ENCODE measurements at regions not wholly inside any gene's neighbourhood (a gene's known extent, or its start where the extent isn't known, plus 50 kb on each side); places are given as distances from the start of the nearest gene placed in this dataset.
"Not testable (repeated sequence)": the region's sequence is repeated elsewhere in the genome, so short reads cannot be mapped to it uniquely, and the experiment has no call there.

DNA sequence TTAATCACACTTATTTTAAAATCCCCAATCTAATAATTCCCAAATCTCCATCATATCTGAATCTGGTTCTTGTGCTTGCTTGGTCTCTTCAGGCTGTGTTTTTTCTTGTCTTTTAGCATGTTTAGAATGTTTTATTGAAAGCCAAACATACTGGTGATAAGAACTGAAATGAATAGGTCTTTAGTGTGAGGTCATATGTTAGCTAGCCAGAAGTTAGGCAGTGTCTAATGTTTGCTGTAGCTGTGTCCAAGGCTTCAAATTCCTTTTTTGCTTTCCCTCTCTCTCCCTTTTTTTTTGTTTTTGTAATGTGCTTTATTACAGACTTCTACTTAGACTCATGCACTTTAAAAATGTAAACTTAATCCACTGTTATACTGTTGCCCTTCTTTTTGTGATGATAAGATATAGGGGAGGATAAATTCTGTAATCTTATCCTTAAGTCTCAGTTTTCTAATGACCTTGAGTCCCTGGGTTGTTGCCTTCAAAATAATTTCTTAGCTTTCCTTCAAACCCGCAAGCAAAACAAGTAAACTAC is 725.1 kb downstream of the BRINP3 start:
- DNase-seq (no peak), ATAC-seq (no peak)
- H3K36me3 Mint-ChIP-seq (ENCODE audit: low read depth): peaks cover 2% of the 10 kb centered on the region
- no peak overlapping the region for H3K4me3 Mint-ChIP-seq
- H3K9me3 ChIP-seq (ENCODE audit: control insufficient read depth, low read length, poor library complexity, severe bottlenecking): no peaks in the 10 kb centered on the region
- H3K27me3 Mint-ChIP-seq: no peaks in the 10 kb centered on the region
- no peaks in the 10 kb centered on the region for H3K4me1 Mint-ChIP-seq
- no peak overlapping the region for H3K27ac Mint-ChIP-seq

DNA sequence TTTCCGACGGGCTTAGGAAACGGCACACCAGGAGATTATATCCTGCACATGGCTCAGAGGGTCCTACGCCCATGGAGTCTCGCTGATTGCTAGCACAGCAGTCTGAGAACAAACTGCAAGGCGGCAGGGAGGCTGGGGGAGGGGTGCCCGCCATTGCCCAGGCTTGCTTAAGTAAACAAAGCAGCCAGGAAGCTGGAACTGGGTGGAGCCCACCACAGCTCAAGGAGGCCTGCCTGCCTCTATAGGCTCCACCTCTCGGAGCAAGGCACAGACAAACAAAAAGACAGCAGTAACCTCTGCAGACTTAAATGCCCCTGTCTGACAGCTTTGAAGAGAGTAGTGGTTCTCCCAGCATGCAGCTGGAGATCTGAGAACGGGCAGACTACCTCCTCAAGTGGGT is 722.6 kb downstream of the BRINP3 start:
- H3K9me3 ChIP-seq (ENCODE audit: control insufficient read depth, low read length, poor library complexity, severe bottlenecking); H3K4me3 Mint-ChIP-seq; H3K36me3 Mint-ChIP-seq (ENCODE audit: low read depth); ATAC-seq; H3K27ac Mint-ChIP-seq; H3K4me1 Mint-ChIP-seq; H3K27me3 Mint-ChIP-seq; DNase-seq: not testable (repeated sequence)

DNA sequence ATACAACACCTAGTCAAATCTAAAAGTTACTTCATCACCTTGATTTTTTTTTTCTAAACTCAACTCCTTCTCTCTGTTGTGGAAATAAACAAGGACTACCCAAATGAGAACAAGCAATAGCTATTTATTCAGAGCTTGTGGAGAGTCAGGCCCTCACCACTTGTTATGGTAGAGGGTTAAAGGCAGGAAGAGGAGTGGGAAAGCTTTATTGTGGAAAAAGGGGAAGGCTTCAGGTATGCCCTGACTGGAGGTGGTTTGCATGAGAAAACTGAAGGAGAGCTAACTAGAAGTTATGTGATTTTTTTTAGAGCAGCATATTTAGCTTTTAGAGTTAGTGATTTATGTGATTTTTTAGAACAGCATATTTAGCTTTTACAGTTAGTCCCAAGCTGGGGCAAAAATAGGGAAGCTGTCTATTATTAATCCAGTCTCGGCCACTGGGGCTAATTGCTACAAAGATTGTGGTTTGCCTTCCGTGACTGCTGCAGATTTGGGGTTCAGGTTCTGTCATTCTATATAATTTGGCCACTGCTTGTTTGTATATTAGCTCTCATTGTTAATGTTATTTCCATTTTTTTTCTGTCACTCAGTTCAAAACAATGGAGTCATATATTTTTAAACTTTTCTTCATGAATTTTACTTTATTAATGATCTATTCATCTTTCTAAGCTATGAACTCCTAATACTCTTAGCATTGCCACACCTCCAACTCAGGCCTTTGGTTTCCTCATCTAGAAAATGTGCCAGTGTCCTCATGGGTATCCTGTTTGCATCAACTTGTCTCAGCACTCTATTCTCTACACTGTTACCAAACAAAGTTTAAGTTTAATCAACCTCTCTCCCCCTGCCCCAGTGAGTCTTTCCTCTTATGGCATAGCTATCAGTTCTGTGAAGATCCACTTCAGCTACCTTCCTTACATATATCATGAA is 713.0 kb downstream of the BRINP3 start:
- DNase-seq: no peak

DNA sequence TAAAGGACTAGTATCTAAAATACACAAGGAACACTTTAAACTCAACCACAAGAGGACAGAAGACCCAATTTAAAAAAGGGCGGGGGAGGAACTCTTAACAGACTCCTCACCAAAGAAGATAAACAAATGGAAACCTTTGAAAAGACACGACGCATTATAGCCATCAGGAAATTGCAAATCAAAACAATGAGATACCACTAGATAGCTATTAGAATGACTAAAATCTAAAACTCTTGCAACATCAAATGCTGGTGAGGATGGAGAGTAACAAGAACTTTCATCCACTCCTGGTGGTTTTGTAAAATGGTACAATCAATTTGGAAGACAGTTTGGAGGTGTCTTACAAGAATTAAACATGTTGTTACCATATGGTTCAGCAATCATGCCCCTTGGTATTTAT is 708.2 kb downstream of the BRINP3 start:
- no peaks in the 10 kb centered on the region for H3K4me1 Mint-ChIP-seq
- H3K4me3 Mint-ChIP-seq: no peak overlapping the region
- no peaks in the 10 kb centered on the region for H3K9me3 ChIP-seq (ENCODE audit: control insufficient read depth, low read length, poor library complexity, severe bottlenecking)
- no peak for ATAC-seq
- no peak overlapping the region for H3K27ac Mint-ChIP-seq
- H3K27me3 Mint-ChIP-seq: no peaks in the 10 kb centered on the region
- no peak for DNase-seq
- H3K36me3 Mint-ChIP-seq (ENCODE audit: low read depth): no peaks in the 10 kb centered on the region

More for the DNA sequence above, 713.0 kb downstream of the BRINP3 start:
- no peak for ATAC-seq
- no peak overlapping the region for H3K4me3 Mint-ChIP-seq
- no peaks in the 10 kb centered on the region for H3K27me3 Mint-ChIP-seq
- H3K9me3 ChIP-seq (ENCODE audit: control insufficient read depth, low read length, poor library complexity, severe bottlenecking): no peaks in the 10 kb centered on the region
- no peak overlapping the region for H3K27ac Mint-ChIP-seq
- H3K36me3 Mint-ChIP-seq (ENCODE audit: low read depth): no peaks in the 10 kb centered on the region
- no peaks in the 10 kb centered on the region for H3K4me1 Mint-ChIP-seq

DNA sequence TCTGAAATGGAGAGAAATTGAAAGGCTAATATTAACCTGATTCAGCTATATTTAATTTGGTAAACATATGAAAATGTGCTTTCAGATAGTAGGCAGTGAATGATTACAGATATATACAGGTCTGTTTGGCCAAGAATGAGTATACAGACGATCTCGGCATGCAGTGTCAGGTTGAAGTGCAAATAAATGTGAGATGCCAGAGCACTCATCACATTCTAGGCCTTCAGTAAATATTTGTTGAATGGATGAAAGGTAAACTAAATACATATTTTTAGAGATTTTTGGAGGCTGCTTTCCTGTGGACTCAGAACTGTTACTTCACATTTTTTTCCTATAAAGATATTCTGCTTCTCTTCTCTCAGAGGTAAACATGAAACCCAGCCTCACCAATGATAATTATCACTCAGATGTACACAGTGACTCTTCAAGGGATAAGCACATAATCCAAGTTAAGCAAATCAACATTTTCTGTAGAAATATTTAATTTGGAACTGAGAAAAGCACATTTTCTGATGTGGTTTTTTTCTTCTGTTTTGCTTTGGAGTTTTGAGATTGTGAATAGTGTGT is 702.9 kb downstream of the BRINP3 start:
- no peak overlapping the region for H3K4me3 Mint-ChIP-seq
- H3K27ac Mint-ChIP-seq: no peak overlapping the region
- H3K36me3 Mint-ChIP-seq (ENCODE audit: low read depth): no peaks in the 10 kb centered on the region

DNA sequence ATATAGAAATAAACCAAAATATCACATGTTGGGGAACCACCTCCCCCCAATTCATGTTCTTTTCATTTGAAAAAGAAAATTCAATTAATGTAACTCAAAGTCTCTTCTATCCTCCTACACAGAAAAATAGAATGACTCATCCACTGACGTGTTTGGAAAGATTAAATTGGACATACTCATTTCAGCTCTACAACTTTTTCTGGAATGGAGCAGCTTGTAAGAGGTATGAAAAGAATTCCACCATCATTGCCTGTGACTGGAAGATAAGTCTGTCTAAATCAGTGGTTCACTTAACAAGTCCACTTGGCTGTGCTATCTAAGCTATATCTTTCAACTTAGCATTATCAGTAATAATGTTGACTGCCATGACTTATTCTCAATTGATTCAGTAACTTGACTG is 702.3 kb downstream of the BRINP3 start:
- H3K9me3 ChIP-seq (ENCODE audit: control insufficient read depth, low read length, poor library complexity, severe bottlenecking): no peaks in the 10 kb centered on the region
- DNase-seq: no peak
- Mint-ChIP-seq H3K27ac (no peak overlapping the region), H3K4me1 (no peaks in the 10 kb centered on the region), H3K36me3 (ENCODE audit: low read depth) (no peaks in the 10 kb centered on the region), H3K27me3 (no peaks in the 10 kb centered on the region), H3K4me3 (no peak overlapping the region)
- no peak for ATAC-seq

More for the DNA sequence above, 702.9 kb downstream of the BRINP3 start:
- Mint-ChIP-seq H3K27me3 (no peaks in the 10 kb centered on the region), H3K4me1 (no peaks in the 10 kb centered on the region)
- DNase-seq (no peak), ATAC-seq (no peak)
- no peaks in the 10 kb centered on the region for H3K9me3 ChIP-seq (ENCODE audit: control insufficient read depth, low read length, poor library complexity, severe bottlenecking)

DNA sequence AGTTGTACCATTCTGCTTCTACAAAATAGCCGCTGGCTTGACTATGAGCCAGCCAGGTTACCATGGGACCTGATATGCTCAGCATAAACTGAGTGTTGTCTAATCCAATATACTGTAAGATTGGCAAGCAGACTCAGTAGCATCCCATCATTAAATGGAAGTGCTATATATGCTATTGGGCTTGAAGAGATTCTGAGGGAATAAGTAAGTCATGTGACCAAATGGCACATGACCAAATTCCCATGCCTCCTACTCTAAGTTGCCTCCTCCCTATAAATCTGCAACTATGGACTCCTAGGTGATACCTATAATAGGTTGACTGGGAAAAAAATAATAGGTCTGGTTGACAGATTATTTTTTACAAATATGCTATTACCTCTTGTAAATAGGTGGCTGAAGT is 698.6 kb downstream of the BRINP3 start:
- no peaks in the 10 kb centered on the region for H3K9me3 ChIP-seq (ENCODE audit: control insufficient read depth, low read length, poor library complexity, severe bottlenecking)
- Mint-ChIP-seq H3K4me3 (no peak overlapping the region), H3K4me1 (no peaks in the 10 kb centered on the region), H3K27ac (no peak overlapping the region), H3K36me3 (ENCODE audit: low read depth) (no peaks in the 10 kb centered on the region), H3K27me3 (no peaks in the 10 kb centered on the region)
- ATAC-seq (no peak), DNase-seq (no peak)

DNA sequence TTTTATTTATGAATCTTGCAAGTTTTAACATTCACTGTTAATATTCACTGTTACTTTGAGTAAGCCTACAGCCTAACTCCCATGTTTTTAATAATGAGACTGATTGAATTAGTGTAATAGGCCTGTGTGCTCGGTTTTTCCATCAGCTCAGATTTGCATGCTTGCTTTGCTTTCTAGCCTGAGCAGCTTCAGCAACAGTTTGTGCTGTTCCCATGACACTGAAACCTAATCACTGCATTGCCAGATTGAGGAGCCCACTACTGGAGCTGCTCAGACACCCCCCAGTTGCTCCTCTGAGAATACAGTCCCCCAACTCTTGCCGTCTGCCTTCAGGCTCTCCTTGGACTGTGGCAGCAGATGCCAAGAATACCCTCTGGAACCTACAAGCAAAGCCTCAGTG is 695.4 kb downstream of the BRINP3 start:
- H3K4me1 Mint-ChIP-seq: no peaks in the 10 kb centered on the region
- H3K4me3 Mint-ChIP-seq: no peak overlapping the region
- H3K27me3 Mint-ChIP-seq: no peaks in the 10 kb centered on the region
- no peak for DNase-seq
- H3K9me3 ChIP-seq (ENCODE audit: control insufficient read depth, low read length, poor library complexity, severe bottlenecking): no peaks in the 10 kb centered on the region
- H3K36me3 Mint-ChIP-seq (ENCODE audit: low read depth): no peaks in the 10 kb centered on the region
- ATAC-seq: no peak
- H3K27ac Mint-ChIP-seq: no peak overlapping the region

DNA sequence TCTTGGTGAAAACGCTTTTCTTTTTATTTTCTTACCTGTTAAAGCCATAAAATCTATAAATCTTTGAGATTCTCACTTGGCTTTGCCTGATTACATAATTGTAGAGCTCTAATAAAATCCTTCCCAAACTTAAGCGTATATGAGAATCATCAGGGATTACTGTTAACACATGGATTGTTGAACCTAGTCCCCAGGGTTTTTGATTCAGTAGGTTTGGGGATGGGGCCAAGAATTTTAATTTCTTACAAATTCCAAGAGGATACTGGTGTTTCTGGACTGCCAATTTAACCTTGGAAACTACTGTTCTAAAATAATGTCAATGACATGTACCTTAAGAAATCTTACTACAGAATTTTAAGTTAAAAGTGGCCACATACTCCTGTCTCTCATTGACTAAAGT is 694.2 kb downstream of the BRINP3 start:
- H3K27ac Mint-ChIP-seq: no peak overlapping the region
- H3K4me1 Mint-ChIP-seq: no peaks in the 10 kb centered on the region
- no peak for DNase-seq
- ATAC-seq: no peak
- no peaks in the 10 kb centered on the region for H3K36me3 Mint-ChIP-seq (ENCODE audit: low read depth)
- no peaks in the 10 kb centered on the region for H3K9me3 ChIP-seq (ENCODE audit: control insufficient read depth, low read length, poor library complexity, severe bottlenecking)
- no peaks in the 10 kb centered on the region for H3K27me3 Mint-ChIP-seq
- no peak overlapping the region for H3K4me3 Mint-ChIP-seq

DNA sequence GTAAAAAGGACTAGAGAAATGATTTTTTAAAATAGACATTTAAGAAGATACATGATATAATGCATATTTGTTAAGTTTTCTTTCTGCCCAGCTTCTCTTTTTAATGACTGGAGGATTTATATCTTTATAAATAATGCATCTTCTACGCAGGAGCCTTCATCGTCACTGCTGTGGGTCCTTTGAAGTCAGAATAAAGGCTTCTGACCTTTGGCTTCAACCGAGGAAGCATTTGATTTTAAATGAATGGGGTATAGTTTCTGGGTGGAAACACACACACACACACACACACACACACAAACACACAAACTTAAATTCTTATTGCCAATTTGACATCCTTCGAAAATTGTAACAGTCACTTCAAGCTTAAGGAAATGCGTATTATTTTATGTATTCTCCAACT is 690.9 kb downstream of the BRINP3 start:
- no peaks in the 10 kb centered on the region for H3K36me3 Mint-ChIP-seq (ENCODE audit: low read depth)
- no peaks in the 10 kb centered on the region for H3K27me3 Mint-ChIP-seq
- no peaks in the 10 kb centered on the region for H3K4me1 Mint-ChIP-seq
- ATAC-seq: no peak
- H3K9me3 ChIP-seq (ENCODE audit: control insufficient read depth, low read length, poor library complexity, severe bottlenecking): no peaks in the 10 kb centered on the region
- no peak for DNase-seq
- no peak overlapping the region for H3K4me3 Mint-ChIP-seq
- H3K27ac Mint-ChIP-seq: no peak overlapping the region

DNA sequence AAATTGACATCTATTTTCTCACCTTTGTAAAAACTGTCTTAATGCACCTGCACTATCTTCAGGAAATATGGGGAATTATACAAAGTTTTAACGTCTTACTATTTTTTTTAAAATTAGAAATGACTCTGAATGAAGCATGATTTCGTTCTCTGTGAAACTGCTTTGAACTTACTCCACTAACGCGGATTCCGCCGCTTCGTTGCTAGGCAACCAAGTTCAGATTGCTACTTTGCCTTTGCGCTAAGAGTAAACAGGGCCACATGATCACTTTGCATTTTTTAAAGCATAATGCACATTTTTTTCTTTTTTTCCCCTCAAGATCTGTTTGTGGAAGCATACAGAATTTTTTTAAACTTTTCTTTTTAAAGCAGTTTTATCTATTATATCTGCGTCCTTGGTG is 690.5 kb downstream of the BRINP3 start:
- no peak for DNase-seq
- no peak for ATAC-seq

DNA sequence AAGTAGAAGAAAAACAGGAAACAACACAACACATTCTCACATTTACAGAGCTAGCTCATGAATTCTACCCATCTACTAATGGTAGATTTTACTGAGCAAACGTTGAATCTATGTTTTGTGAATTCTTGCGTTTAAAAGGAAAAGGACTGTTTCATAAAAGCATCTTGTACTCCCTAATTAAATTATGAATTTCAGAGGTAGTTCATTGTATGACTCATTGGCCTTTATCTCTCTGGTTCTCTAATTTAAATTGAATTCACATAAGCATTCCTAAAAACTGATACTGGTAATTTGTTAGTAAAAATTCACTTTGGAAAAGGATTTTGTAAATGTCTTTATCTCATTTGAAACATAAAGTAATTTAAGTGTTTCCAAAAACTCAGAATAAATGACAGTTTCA is 687.3 kb downstream of the BRINP3 start:
- no peaks in the 10 kb centered on the region for H3K36me3 Mint-ChIP-seq (ENCODE audit: low read depth)
- ATAC-seq (no peak), DNase-seq (no peak)
- no peak overlapping the region for H3K4me3 Mint-ChIP-seq
- no peaks in the 10 kb centered on the region for H3K27me3 Mint-ChIP-seq
- H3K27ac Mint-ChIP-seq: no peak overlapping the region
- no peaks in the 10 kb centered on the region for H3K4me1 Mint-ChIP-seq
- H3K9me3 ChIP-seq (ENCODE audit: control insufficient read depth, low read length, poor library complexity, severe bottlenecking): no peaks in the 10 kb centered on the region

More for the DNA sequence above, 690.5 kb downstream of the BRINP3 start:
- Mint-ChIP-seq H3K36me3 (ENCODE audit: low read depth) (no peaks in the 10 kb centered on the region), H3K27me3 (no peaks in the 10 kb centered on the region), H3K4me1 (no peaks in the 10 kb centered on the region), H3K27ac (no peak overlapping the region), H3K4me3 (no peak overlapping the region)
- H3K9me3 ChIP-seq (ENCODE audit: control insufficient read depth, low read length, poor library complexity, severe bottlenecking): no peaks in the 10 kb centered on the region

DNA sequence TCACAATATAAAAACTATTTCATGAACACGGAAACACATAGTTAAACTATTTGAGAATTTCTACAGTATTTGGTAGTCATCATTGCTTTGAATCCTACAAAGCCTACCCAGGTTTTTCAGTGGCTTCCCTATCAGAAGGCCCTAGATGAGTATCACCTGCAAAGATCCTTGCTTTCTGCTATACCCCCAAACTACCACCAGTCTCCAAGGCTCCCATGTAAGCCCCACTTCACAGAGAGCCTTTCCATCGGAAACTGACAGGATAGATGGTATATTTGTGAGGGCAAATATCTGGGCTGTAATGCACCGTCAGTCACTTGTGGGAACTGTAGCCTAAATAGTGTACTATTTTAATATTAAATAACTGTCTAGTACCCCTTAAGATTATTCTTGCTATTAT is 674.3 kb downstream of the BRINP3 start:
- Mint-ChIP-seq H3K27me3 (no peaks in the 10 kb centered on the region), H3K4me3 (no peak overlapping the region), H3K27ac (no peak overlapping the region), H3K36me3 (ENCODE audit: low read depth) (no peaks in the 10 kb centered on the region), H3K4me1 (no peaks in the 10 kb centered on the region)
- ATAC-seq: no peak
- no peaks in the 10 kb centered on the region for H3K9me3 ChIP-seq (ENCODE audit: control insufficient read depth, low read length, poor library complexity, severe bottlenecking)
- DNase-seq: no peak

DNA sequence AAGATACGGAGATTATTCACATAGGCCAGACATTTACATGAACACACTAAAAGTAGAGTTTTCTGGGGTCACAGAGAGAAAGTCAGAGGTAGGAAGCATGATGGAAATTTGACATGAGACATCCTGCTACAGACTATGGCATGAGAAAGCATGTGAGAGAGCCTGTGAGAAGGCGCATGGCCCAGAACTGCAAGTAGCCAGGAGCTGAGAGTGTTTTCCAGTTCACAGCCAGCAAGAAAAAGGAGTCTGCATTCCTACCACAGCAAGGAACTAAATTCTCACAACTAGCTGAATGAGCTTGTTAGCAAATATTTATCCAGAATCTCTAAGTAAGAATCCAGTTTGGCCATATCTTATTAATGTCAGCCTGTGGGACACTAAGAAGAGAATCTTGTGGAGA is 673.3 kb downstream of the BRINP3 start:
- no peaks in the 10 kb centered on the region for H3K9me3 ChIP-seq (ENCODE audit: control insufficient read depth, low read length, poor library complexity, severe bottlenecking)
- ATAC-seq (no peak), DNase-seq (no peak)
- H3K27me3 Mint-ChIP-seq: no peaks in the 10 kb centered on the region
- H3K4me3 Mint-ChIP-seq: no peak overlapping the region
- H3K4me1 Mint-ChIP-seq: no peaks in the 10 kb centered on the region
- no peak overlapping the region for H3K27ac Mint-ChIP-seq
- no peaks in the 10 kb centered on the region for H3K36me3 Mint-ChIP-seq (ENCODE audit: low read depth)

All from T-helper 17 cell (primary cell).